ENCODE measurements at regions not wholly inside any gene's neighbourhood (a gene's known extent, or its start where the extent isn't known, plus 50 kb on each side); places are given as distances from the start of the nearest gene placed in this dataset.

GRCh38 chr3:163916596-163917560, 1161.4 kb downstream of the SI start:
- no peaks in the 10 kb centered on the region for H3K36me3 ChIP-seq (ENCODE audit: low read depth)
- H3K9me3 ChIP-seq, result no peaks in the 10 kb centered on the region
- no peak for TF ChIP-seq CTCF (IDR thresholded peaks at IDR 0.05)
- ATAC-seq, result peak; percentile 69
- peak in 1 of 3 donors; percentile 80 for DNase-seq
- intact Hi-C loops (cut with DNase I, micrococcal nuclease), result no loop called here
- H3K4me3 ChIP-seq, result no peak overlapping the region
- no peaks in the 10 kb centered on the region for H3K4me1 ChIP-seq (ENCODE audit: low read depth)

- ATAC-seq (no peak), DNase-seq (no peak)
- no peaks in the 10 kb centered on the region for H3K9me3 ChIP-seq
- no peaks in the 10 kb centered on the region for H3K36me3 ChIP-seq (ENCODE audit: low read depth)
- no peak for TF ChIP-seq CTCF (IDR thresholded peaks at IDR 0.05)
- no peaks in the 10 kb centered on the region for H3K4me1 ChIP-seq (ENCODE audit: low read depth)
- intact Hi-C loops (cut with DNase I, micrococcal nuclease), result no loop called here
- H3K4me3 ChIP-seq, result no peak overlapping the region
Measured at GRCh38 chr3:163915280-163915679, 1163.0 kb downstream of the SI start.

GRCh38 chr3:163914567-163914966, 1163.7 kb downstream of the SI start:
- ATAC-seq, result no peak
- no peaks in the 10 kb centered on the region for H3K4me1 ChIP-seq (ENCODE audit: low read depth)
- no peak for TF ChIP-seq CTCF (IDR thresholded peaks at IDR 0.05)
- DNase-seq, result no peak
- H3K36me3 ChIP-seq (ENCODE audit: low read depth), result no peaks in the 10 kb centered on the region
- intact Hi-C loops (cut with DNase I, micrococcal nuclease), result no loop called here
- H3K9me3 ChIP-seq, result no peaks in the 10 kb centered on the region
- no peak overlapping the region for H3K4me3 ChIP-seq

- Histone ChIP-seq H3K4me1 (ENCODE audit: low read depth) (no peaks in the 10 kb centered on the region), H3K9me3 (no peaks in the 10 kb centered on the region), H3K36me3 (ENCODE audit: low read depth) (no peaks in the 10 kb centered on the region), H3K4me3 (no peak overlapping the region)
- TF ChIP-seq CTCF (IDR thresholded peaks at IDR 0.05), result no peak
- no peak for DNase-seq
- ATAC-seq, result no peak
- intact Hi-C loops (cut with DNase I, micrococcal nuclease), result no loop called here
Measured at GRCh38 chr3:163891771-163892170, 1186.5 kb downstream of the SI start.

GRCh38 chr3:163890661-163891060, 1187.6 kb downstream of the SI start:
- no peak for DNase-seq
- intact Hi-C loops (cut with DNase I, micrococcal nuclease), result no loop called here
- H3K4me1 ChIP-seq (ENCODE audit: low read depth), result no peaks in the 10 kb centered on the region
- no peak for ATAC-seq
- H3K36me3 ChIP-seq (ENCODE audit: low read depth), result no peaks in the 10 kb centered on the region
- no peak for TF ChIP-seq CTCF (IDR thresholded peaks at IDR 0.05)
- H3K9me3 ChIP-seq, result no peaks in the 10 kb centered on the region
- H3K4me3 ChIP-seq, result no peak overlapping the region
